Adrenal gland (tissue), 5 donors: ENCODE measurements at regions not wholly inside any gene's neighbourhood (a gene's known extent, or its start where the extent isn't known, plus 50 kb on each side); places are given as distances from the start of the nearest gene placed in this dataset.

Experiments
- CTCF ChIP-seq, 6 experiments: fragments of 450-650 bp in 4 of 6; fragments of 200-600 bp in 2 of 6; sonication (generic) in 1 of 6; IDR thresholded peaks; 1 replicate in 5 of 6; 2 replicates in 1 of 6; pipeline versions ENCODE4 v1.5.1 to v1.8.0; 2016 to 2021; ENCODE audit warnings: antibody characterized with exemption in 6 of 6, mild to moderate bottlenecking in 2 of 6, moderate library complexity in 1 of 6
- POLR2A ChIP-seq, 2 donors: fragments of 450-650 bp; IDR thresholded peaks; one replicate each; pipeline ENCODE4 v1.6.1; 2017; ENCODE audit warnings: antibody characterized with exemption in 2 of 2, mild to moderate bottlenecking in 2 of 2, moderate library complexity in 1 of 2
- donor health status: DM: no; HTN: no; CAD: no.

DNA sequence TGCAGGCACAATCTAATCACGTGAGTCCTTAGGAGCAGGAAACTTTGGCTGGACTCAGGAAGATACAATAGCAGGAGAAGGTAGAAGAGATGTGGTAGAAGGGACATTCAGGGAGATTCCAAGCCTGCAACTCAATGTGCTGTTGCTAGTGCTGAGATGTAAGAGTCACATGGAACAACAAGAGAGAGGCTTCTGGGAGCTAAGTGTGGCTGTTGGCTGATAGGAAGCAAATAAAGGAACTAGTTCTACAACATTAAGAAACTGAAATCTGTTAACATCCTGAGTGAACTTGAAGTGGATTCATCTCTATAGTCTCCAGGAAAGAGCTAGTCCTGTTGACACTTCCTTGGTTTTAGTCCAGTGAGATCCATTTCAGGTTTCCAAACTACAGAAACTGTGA, 1207.4 kb downstream of the ADGRL3 start:
- TF ChIP-seq CTCF (IDR thresholded peaks at IDR 0.05) (no peak), POLR2A (IDR thresholded peaks at IDR 0.05) (no peak)
